Right renal pelvis (tissue), 4 donors: ENCODE measurements at regions not wholly inside any gene's neighbourhood (a gene's known extent, or its start where the extent isn't known, plus 50 kb on each side); places are given as distances from the start of the nearest gene placed in this dataset.
A peak's percentile ranks its signal among the peaks of the same experiment; 100 is the strongest.

ENCODE experiments used
- DNase-seq, 4 donors: peaks; one replicate each; pipeline ENCODE4 v3.0.0-alpha.2; 2013; ENCODE audit warnings: low read depth in 4 of 4, low spot score in 3 of 4, missing footprints in 1 of 4

- no peak for DNase-seq
These were observed 52.0 kb upstream of the RPL11 start for GRCh38 chr1:23639460-23640095.

GRCh38 chr1:23638786-23639241, 52.8 kb upstream of the RPL11 start:
- no peak for DNase-seq

GRCh38 chr1:23638188-23638619, 53.4 kb upstream of the RPL11 start:
- no peak for DNase-seq

- no peak for DNase-seq
These were observed 55.6 kb upstream of the RPL11 start for GRCh38 chr1:23636009-23636408.

- DNase-seq, result peak in 3 of 4 donors; percentile 55 to 70 (median 65)
These were observed 56.6 kb upstream of the RPL11 start for GRCh38 chr1:23634840-23635651.

- no peak for DNase-seq
These were observed 57.1 kb upstream of the RPL11 start for GRCh38 chr1:23634518-23634839.

GRCh38 chr1:23632479-23633160, 59.0 kb upstream of the RPL11 start:
- DNase-seq, result no peak

- DNase-seq, result no peak
These were observed 61.8 kb upstream of the RPL11 start for GRCh38 chr1:23629708-23630290.

GRCh38 chr1:23628951-23629387, 62.6 kb upstream of the RPL11 start:
- DNase-seq, result no peak

GRCh38 chr1:23627069-23627735, 64.4 kb upstream of the RPL11 start:
- no peak for DNase-seq

GRCh38 chr1:23625929-23626535, 65.6 kb upstream of the RPL11 start:
- no peak for DNase-seq

- DNase-seq, result no peak
These were observed 66.1 kb upstream of the RPL11 start for GRCh38 chr1:23625459-23625858.

GRCh38 chr1:23624440-23624839, 65.1 kb upstream of the ID3 start:
- DNase-seq, result no peak

GRCh38 chr1:23622284-23622683, 63.0 kb upstream of the ID3 start:
- no peak for DNase-seq

GRCh38 chr1:23620605-23621004, 61.3 kb upstream of the ID3 start:
- DNase-seq, result no peak

- DNase-seq, result no peak
These were observed 60.2 kb upstream of the ID3 start for GRCh38 chr1:23619299-23620188.

GRCh38 chr1:23618586-23619083, 59.3 kb upstream of the ID3 start:
- DNase-seq, result no peak

GRCh38 chr1:23617084-23617521, 57.8 kb upstream of the ID3 start:
- DNase-seq, result no peak

GRCh38 chr1:23616292-23616824, 57.1 kb upstream of the ID3 start:
- no peak for DNase-seq
